ENCODE measurements at regions not wholly inside any gene's neighbourhood (a gene's known extent, or its start where the extent isn't known, plus 50 kb on each side); places are given as distances from the start of the nearest gene placed in this dataset.

DNA sequence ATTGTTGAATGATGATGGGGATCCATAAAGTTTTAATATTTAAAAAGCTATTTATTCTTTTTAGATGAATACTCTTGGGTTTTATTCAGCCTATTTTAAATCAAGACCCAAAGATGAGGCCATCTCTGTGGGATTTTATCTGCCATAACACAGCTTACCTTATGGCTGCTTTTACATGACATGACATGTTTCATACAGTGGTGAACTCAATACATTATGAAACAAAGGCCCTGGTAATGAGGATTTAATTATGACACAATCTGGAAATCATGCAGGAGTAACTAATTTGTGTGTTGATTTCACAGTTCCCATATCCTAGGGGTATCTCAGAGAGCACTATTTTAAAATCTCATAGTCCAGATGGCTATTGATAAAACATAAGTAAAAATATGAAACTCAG lies 661.8 kb upstream of the FZD8 start:
- TF ChIP-seq, protein P1, sequence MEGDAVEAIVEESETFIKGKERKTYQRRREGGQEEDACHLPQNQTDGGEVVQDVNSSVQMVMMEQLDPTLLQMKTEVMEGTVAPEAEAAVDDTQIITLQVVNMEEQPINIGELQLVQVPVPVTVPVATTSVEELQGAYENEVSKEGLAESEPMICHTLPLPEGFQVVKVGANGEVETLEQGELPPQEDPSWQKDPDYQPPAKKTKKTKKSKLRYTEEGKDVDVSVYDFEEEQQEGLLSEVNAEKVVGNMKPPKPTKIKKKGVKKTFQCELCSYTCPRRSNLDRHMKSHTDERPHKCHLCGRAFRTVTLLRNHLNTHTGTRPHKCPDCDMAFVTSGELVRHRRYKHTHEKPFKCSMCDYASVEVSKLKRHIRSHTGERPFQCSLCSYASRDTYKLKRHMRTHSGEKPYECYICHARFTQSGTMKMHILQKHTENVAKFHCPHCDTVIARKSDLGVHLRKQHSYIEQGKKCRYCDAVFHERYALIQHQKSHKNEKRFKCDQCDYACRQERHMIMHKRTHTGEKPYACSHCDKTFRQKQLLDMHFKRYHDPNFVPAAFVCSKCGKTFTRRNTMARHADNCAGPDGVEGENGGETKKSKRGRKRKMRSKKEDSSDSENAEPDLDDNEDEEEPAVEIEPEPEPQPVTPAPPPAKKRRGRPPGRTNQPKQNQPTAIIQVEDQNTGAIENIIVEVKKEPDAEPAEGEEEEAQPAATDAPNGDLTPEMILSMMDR (IDR thresholded peaks at IDR 0.05), result no peak
- TF ChIP-seq EP300 (IDR thresholded peaks at IDR 0.05), result no peak
- no peak for TF ChIP-seq POLR2A (IDR thresholded peaks at IDR 0.05)

All from upper lobe of left lung (tissue), 4 donors.